ENCODE measurements at regions not wholly inside any gene's neighbourhood (a gene's known extent, or its start where the extent isn't known, plus 50 kb on each side); places are given as distances from the start of the nearest gene placed in this dataset.

DNA sequence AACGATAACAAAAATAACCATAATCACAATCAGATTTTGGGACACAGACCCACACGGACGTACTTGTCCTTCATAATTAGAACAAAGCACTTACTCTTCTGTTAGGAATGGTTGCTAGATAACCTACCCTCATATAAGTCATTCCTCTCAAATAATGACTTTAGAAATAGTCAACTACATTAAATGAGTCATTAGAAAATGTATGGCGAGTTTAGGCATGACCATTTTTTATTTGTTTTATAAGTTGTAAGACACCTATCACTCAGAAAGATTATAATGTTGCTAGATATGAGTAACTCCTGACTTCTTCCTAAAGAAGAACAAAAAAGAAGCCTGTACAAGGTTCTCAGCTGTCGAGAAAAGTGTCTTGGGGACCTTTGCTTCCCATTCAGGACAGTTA is 1637.5 kb upstream of the PCDH7 start (continued):
- TF ChIP-seq, protein P1, sequence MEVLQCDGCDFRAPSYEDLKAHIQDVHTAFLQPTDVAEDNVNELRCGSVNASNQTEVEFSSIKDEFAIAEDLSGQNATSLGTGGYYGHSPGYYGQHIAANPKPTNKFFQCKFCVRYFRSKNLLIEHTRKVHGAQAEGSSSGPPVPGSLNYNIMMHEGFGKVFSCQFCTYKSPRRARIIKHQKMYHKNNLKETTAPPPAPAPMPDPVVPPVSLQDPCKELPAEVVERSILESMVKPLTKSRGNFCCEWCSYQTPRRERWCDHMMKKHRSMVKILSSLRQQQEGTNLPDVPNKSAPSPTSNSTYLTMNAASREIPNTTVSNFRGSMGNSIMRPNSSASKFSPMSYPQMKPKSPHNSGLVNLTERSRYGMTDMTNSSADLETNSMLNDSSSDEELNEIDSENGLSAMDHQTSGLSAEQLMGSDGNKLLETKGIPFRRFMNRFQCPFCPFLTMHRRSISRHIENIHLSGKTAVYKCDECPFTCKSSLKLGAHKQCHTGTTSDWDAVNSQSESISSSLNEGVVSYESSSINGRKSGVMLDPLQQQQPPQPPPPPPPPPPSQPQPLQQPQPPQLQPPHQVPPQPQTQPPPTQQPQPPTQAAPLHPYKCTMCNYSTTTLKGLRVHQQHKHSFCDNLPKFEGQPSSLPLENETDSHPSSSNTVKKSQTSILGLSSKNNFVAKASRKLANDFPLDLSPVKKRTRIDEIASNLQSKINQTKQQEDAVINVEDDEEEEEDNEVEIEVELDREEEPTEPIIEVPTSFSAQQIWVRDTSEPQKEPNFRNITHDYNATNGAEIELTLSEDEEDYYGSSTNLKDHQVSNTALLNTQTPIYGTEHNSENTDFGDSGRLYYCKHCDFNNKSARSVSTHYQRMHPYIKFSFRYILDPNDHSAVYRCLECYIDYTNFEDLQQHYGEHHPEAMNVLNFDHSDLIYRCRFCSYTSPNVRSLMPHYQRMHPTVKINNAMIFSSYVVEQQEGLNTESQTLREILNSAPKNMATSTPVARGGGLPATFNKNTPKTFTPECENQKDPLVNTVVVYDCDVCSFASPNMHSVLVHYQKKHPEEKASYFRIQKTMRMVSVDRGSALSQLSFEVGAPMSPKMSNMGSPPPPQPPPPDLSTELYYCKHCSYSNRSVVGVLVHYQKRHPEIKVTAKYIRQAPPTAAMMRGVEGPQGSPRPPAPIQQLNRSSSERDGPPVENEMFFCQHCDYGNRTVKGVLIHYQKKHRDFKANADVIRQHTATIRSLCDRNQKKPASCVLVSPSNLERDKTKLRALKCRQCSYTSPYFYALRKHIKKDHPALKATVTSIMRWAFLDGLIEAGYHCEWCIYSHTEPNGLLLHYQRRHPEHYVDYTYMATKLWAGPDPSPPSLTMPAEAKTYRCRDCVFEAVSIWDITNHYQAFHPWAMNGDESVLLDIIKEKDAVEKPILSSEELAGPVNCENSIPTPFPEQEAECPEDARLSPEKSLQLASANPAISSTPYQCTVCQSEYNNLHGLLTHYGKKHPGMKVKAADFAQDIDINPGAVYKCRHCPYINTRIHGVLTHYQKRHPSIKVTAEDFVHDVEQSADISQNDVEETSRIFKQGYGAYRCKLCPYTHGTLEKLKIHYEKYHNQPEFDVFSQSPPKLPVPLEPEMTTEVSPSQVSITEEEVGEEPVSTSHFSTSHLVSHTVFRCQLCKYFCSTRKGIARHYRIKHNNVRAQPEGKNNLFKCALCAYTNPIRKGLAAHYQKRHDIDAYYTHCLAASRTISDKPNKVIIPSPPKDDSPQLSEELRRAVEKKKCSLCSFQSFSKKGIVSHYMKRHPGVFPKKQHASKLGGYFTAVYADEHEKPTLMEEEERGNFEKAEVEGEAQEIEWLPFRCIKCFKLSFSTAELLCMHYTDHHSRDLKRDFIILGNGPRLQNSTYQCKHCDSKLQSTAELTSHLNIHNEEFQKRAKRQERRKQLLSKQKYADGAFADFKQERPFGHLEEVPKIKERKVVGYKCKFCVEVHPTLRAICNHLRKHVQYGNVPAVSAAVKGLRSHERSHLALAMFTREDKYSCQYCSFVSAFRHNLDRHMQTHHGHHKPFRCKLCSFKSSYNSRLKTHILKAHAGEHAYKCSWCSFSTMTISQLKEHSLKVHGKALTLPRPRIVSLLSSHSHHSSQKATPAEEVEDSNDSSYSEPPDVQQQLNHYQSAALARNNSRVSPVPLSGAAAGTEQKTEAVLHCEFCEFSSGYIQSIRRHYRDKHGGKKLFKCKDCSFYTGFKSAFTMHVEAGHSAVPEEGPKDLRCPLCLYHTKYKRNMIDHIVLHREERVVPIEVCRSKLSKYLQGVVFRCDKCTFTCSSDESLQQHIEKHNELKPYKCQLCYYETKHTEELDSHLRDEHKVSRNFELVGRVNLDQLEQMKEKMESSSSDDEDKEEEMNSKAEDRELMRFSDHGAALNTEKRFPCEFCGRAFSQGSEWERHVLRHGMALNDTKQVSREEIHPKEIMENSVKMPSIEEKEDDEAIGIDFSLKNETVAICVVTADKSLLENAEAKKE (CRISPR knock-in tag; IDR thresholded peaks at IDR 0.05), result no peak
- TF ChIP-seq STAT1 (IDR thresholded peaks at IDR 0.05; ENCODE audit: unreplicated experiment), result no peak

DNA sequence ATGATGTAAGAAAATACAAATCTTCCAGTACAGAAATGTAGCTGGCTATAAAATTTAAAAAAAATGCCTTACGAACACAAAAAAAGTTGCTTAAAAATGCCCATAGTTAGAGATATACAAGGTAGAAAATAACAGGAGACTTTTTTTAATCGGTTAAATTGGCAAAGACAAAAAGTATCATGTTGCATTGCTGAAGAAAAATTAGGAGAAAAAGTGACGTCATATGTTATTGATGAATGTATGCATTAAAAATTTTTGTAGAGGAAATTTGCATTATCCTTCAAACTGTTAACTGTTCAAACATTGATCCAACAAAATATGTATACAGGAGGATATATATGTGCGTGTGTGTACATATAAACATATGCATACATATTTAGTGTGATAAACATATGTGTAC is 1634.4 kb upstream of the PCDH7 start:
- no peaks in the 10 kb centered on the region for H3K9me3 Mint-ChIP-seq
- no peak overlapping the region for H3K27ac ChIP-seq (ENCODE audit: low read depth)
- TF ChIP-seq EZH2 (IDR thresholded peaks at IDR 0.05; ENCODE audit: low read depth, unreplicated experiment) (no peak), POLR2AphosphoS5 (IDR thresholded peaks at IDR 0.05; ENCODE audit: low read depth) (no peak), CREB1 (CRISPR knock-in tag; IDR thresholded peaks at IDR 0.05; ENCODE audit: low read depth) (no peak), ZNF114 (CRISPR knock-in tag; IDR thresholded peaks at IDR 0.05) (no peak)
- TF ChIP-seq, protein P2, sequence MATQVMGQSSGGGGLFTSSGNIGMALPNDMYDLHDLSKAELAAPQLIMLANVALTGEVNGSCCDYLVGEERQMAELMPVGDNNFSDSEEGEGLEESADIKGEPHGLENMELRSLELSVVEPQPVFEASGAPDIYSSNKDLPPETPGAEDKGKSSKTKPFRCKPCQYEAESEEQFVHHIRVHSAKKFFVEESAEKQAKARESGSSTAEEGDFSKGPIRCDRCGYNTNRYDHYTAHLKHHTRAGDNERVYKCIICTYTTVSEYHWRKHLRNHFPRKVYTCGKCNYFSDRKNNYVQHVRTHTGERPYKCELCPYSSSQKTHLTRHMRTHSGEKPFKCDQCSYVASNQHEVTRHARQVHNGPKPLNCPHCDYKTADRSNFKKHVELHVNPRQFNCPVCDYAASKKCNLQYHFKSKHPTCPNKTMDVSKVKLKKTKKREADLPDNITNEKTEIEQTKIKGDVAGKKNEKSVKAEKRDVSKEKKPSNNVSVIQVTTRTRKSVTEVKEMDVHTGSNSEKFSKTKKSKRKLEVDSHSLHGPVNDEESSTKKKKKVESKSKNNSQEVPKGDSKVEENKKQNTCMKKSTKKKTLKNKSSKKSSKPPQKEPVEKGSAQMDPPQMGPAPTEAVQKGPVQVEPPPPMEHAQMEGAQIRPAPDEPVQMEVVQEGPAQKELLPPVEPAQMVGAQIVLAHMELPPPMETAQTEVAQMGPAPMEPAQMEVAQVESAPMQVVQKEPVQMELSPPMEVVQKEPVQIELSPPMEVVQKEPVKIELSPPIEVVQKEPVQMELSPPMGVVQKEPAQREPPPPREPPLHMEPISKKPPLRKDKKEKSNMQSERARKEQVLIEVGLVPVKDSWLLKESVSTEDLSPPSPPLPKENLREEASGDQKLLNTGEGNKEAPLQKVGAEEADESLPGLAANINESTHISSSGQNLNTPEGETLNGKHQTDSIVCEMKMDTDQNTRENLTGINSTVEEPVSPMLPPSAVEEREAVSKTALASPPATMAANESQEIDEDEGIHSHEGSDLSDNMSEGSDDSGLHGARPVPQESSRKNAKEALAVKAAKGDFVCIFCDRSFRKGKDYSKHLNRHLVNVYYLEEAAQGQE (IDR thresholded peaks at IDR 0.05; ENCODE audit: unreplicated experiment), result no peak
- TF ChIP-seq, protein P1 (CRISPR knock-in tag; IDR thresholded peaks at IDR 0.05), result no peak

More for the DNA sequence above, 1634.4 kb upstream of the PCDH7 start:
- no peaks in the 10 kb centered on the region for H3K79me2 ChIP-seq (replicated peaks; ENCODE audit: insufficient read depth)
- Mint-ChIP-seq H3K4me1 (no peaks in the 10 kb centered on the region), H3K27ac (no peak overlapping the region), H3K4me3 (no peak overlapping the region), H3K36me3 (ENCODE audit: low read depth) (no peaks in the 10 kb centered on the region), H3K27me3 (ENCODE audit: insufficient read depth, low read depth, poor library complexity) (no peaks in the 10 kb centered on the region)
- no peak for DNase-seq (ENCODE audit: low spot score)
- H3K4me2 ChIP-seq, result no peak overlapping the region
- no peaks in the 10 kb centered on the region for H3K27me3 ChIP-seq (ENCODE audit: insufficient read depth)
- H3F3A ChIP-seq (replicated peaks; ENCODE audit: low read depth), result no peaks in the 10 kb centered on the region
- ATAC-seq, result no peak
- H3K4me3 ChIP-seq, result no peak overlapping the region
- H3K36me3 ChIP-seq (ENCODE audit: insufficient read depth), result no peaks in the 10 kb centered on the region
- no peak overlapping the region for H2AFZ ChIP-seq
- H3K9me2 ChIP-seq (ENCODE audit: insufficient read depth), result no peaks in the 10 kb centered on the region
- H3K4me1 ChIP-seq (ENCODE audit: insufficient read depth), result no peaks in the 10 kb centered on the region
- H4K20me1 ChIP-seq (replicated peaks; ENCODE audit: insufficient read depth), result no peaks in the 10 kb centered on the region
